Gastroesophageal sphincter (tissue), 3 donors: ENCODE measurements at regions not wholly inside any gene's neighbourhood (a gene's known extent, or its start where the extent isn't known, plus 50 kb on each side); places are given as distances from the start of the nearest gene placed in this dataset.

Experiments used
- POLR2A ChIP-seq, 2 donors: fragments of 450-650 bp; IDR thresholded peaks; one replicate each; pipeline ENCODE4 v1.6.1; 2017; ENCODE audit warnings: antibody characterized with exemption in 2 of 2, mild to moderate bottlenecking in 2 of 2, moderate library complexity in 1 of 2
- TF ChIP-seq, protein P1 (sequence below), 4 experiments: fragments of 200-600 bp in 2 of 4; fragments of 450-650 bp in 2 of 4; sonication (generic) in 1 of 4; IDR thresholded peaks; one replicate each; pipeline ENCODE4 v1.5.1; 2017 to 2019; ENCODE audit warnings: antibody characterized with exemption in 4 of 4, mild to moderate bottlenecking in 2 of 4, moderate library complexity in 2 of 4

DNA sequence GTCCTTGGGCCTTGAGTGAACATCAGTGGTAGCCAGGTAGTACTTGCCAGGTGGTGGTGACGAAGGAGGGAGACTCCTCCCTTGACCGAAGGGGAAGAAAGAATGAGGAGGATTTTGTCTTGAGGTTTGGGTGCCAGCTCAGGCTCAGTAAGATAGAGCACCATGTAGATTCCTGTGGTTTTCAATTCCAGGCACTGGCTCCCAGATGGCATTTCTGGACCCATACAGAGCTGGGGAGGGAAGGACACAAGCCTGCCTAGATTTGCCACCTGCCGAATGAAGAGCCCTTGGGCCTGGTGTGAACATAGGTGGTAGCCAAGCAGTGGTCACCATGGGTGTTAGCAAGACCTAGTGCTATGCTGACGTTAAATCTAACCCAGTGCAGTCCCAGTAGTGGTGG lies 108.8 kb upstream of the UBE2E3 start:
- TF ChIP-seq, protein P1, sequence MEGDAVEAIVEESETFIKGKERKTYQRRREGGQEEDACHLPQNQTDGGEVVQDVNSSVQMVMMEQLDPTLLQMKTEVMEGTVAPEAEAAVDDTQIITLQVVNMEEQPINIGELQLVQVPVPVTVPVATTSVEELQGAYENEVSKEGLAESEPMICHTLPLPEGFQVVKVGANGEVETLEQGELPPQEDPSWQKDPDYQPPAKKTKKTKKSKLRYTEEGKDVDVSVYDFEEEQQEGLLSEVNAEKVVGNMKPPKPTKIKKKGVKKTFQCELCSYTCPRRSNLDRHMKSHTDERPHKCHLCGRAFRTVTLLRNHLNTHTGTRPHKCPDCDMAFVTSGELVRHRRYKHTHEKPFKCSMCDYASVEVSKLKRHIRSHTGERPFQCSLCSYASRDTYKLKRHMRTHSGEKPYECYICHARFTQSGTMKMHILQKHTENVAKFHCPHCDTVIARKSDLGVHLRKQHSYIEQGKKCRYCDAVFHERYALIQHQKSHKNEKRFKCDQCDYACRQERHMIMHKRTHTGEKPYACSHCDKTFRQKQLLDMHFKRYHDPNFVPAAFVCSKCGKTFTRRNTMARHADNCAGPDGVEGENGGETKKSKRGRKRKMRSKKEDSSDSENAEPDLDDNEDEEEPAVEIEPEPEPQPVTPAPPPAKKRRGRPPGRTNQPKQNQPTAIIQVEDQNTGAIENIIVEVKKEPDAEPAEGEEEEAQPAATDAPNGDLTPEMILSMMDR (IDR thresholded peaks at IDR 0.05) = no peak
- no peak for TF ChIP-seq POLR2A (IDR thresholded peaks at IDR 0.05)
